AG09319 (cell line): ENCODE measurements at regions not wholly inside any gene's neighbourhood (a gene's known extent, or its start where the extent isn't known, plus 50 kb on each side); places are given as distances from the start of the nearest gene placed in this dataset.

Experiments
- DNase-seq: peaks from one replicate; pipeline ENCODE4 v3.0.0-alpha.2; 2010; ENCODE audit warnings: low read depth; ENCODE audit errors: extremely low read depth
- CTCF ChIP-seq: IDR thresholded peaks from 2 replicates; pipeline ENCODE4 v1.5.1; 2011; ENCODE audit warnings: low read depth, mild to moderate bottlenecking, inconsistent platforms, low read length, moderate library complexity

- no peak for TF ChIP-seq CTCF
- no peak for DNase-seq
These were observed 218.7 kb downstream of the ZIC4 start for GRCh38 chr3:147187687-147188086.

- no peak for TF ChIP-seq CTCF
- no peak for DNase-seq
These were observed 220.6 kb downstream of the ZIC4 start for GRCh38 chr3:147185781-147186180.

- no peak for DNase-seq
- no peak for TF ChIP-seq CTCF
These were observed 221.5 kb downstream of the ZIC4 start for GRCh38 chr3:147184794-147185193.

GRCh38 chr3:147173257-147173656 lies 233.1 kb downstream of the ZIC4 start:
- no peak for TF ChIP-seq CTCF
- no peak for DNase-seq

- TF ChIP-seq CTCF: no peak
- no peak for DNase-seq
These were observed 243.6 kb downstream of the ZIC4 start for GRCh38 chr3:147162743-147163142.

- no peak for DNase-seq
- no peak for TF ChIP-seq CTCF
These were observed 244.5 kb downstream of the ZIC4 start for GRCh38 chr3:147161833-147162232.

- DNase-seq: no peak
- no peak for TF ChIP-seq CTCF
These were observed 245.4 kb downstream of the ZIC4 start for GRCh38 chr3:147160984-147161383.
